Caco-2 (cell line): ENCODE measurements at regions not wholly inside any gene's neighbourhood (a gene's known extent, or its start where the extent isn't known, plus 50 kb on each side); places are given as distances from the start of the nearest gene placed in this dataset.

Source experiments
- BruUV-seq: library from RNA; stranded (reverse); fragments of 400-500 nt; replicated peaks from 2 replicates; lab custom pipeline; 2021; lab: Mats Ljungman, UMichigan
- CTCF ChIA-PET: fragments of 300-600 bp; sonication (Branson Sonifier 250); formaldehyde crosslinking; loops from one replicate; lab custom pipeline; 2022; ENCODE audit warnings: antibody characterized with exemption; lab: Charles Lee
- POLR2A ChIA-PET: fragments of 300-600 bp; sonication (Branson Sonifier 250); formaldehyde crosslinking; loops from one replicate; lab custom pipeline; 2022; ENCODE audit warnings: antibody characterized with exemption; lab: Charles Lee
- DNase-seq, 2 experiments: peaks; one replicate each; pipeline versions ENCODE4 v3.0.0 to v3.0.0-alpha.2; 2020 to 2022
- H3K27me3 ChIP-seq: replicated peaks from 2 replicates; pipeline ENCODE4 v1.6.0; 2011; ENCODE audit warnings: low read length; ENCODE audit not compliant: control insufficient read depth, insufficient read depth
- H3K36me3 ChIP-seq: 2 replicates; pipeline ENCODE4 v1.5.1; 2011; ENCODE audit warnings: low read length; ENCODE audit not compliant: control insufficient read depth, insufficient read depth
- H3K4me1 ChIP-seq: fragments of 250-450 bp; sonication (Bioruptor Pico); 2 replicates; pipeline ENCODE4 v1.5.1; 2020; ENCODE audit warnings: mild to moderate bottlenecking
- H3K4me3 ChIP-seq: 2 replicates; pipeline ENCODE4 v1.5.1; 2011; ENCODE audit warnings: low read depth, mild to moderate bottlenecking, control low read depth, low read length
- H3K9me3 ChIP-seq: fragments of 250-450 bp; sonication (Bioruptor Pico); 2 replicates; pipeline ENCODE4 v1.5.1; 2020; ENCODE audit warnings: mild to moderate bottlenecking, moderate library complexity
- H3K27ac Mint-ChIP-seq: one replicate; pipeline ENCODE4 v1.8.0; 2022; ENCODE audit warnings: mixed read lengths; ENCODE audit not compliant: unreplicated experiment
- H3K27me3 Mint-ChIP-seq: one replicate; pipeline ENCODE4 v1.8.0; 2022; ENCODE audit warnings: mixed read lengths; ENCODE audit not compliant: insufficient read depth, unreplicated experiment
- H3K36me3 Mint-ChIP-seq: one replicate; pipeline ENCODE4 v1.8.0; 2022; ENCODE audit warnings: mild to moderate bottlenecking, mixed read lengths; ENCODE audit not compliant: insufficient read depth, unreplicated experiment
- H3K4me1 Mint-ChIP-seq: one replicate; pipeline ENCODE4 v1.8.0; 2022; ENCODE audit warnings: low read depth, mixed read lengths; ENCODE audit not compliant: unreplicated experiment
- H3K4me3 Mint-ChIP-seq: one replicate; pipeline ENCODE4 v1.8.0; 2022; ENCODE audit warnings: mild to moderate bottlenecking, moderate library complexity, mixed read lengths; ENCODE audit not compliant: unreplicated experiment
- H3K9me3 Mint-ChIP-seq: one replicate; pipeline ENCODE4 v1.8.0; 2022; ENCODE audit warnings: mixed read lengths; ENCODE audit not compliant: unreplicated experiment
- CTCF ChIP-seq, 2 experiments: fragments of 200-600 bp in 1 of 2; IDR thresholded peaks; 1 replicate in 1 of 2; 2 replicates in 1 of 2; pipeline versions ENCODE4 v1.5.1 to v1.8.0; 2011 to 2022; ENCODE audit warnings: antibody characterized with exemption in 1 of 2, control low read depth in 1 of 2, inconsistent platforms in 1 of 2, low read depth in 1 of 2, low read length in 1 of 2, mild to moderate bottlenecking in 1 of 2, moderate library complexity in 1 of 2; ENCODE audit not compliant: insufficient read depth in 1 of 2, severe bottlenecking in 1 of 2, unreplicated experiment in 1 of 2
- intact Hi-C: fragments of 100-400 bp; cut with micrococcal nuclease; formaldehyde crosslinking; loops from one replicate; pipeline ENCODE4 v1.10.0; 2022; ENCODE audit not compliant: unreplicated experiment

- Mint-ChIP-seq H3K27ac (no peak overlapping the region), H3K36me3 (no peaks in the 10 kb centered on the region), H3K4me3 (no peak overlapping the region), H3K4me1 (no peaks in the 10 kb centered on the region), H3K27me3 (no peaks in the 10 kb centered on the region), H3K9me3 (no peaks in the 10 kb centered on the region)
- Histone ChIP-seq H3K36me3 (no peaks in the 10 kb centered on the region), H3K9me3 (no peaks in the 10 kb centered on the region), H3K4me1 (peaks cover 14% of the 10 kb centered on the region), H3K4me3 (no peak overlapping the region), H3K27me3 (no peaks in the 10 kb centered on the region)
- DNase-seq = no peak
- intact Hi-C loops = no loop called here
- no peak for TF ChIP-seq CTCF (IDR thresholded peaks at IDR 0.05; ENCODE audit: insufficient read depth in 1 of 2, low read depth in 1 of 2, low read length in 1 of 2, severe bottlenecking in 1 of 2, unreplicated experiment in 1 of 2)
- BruUV-seq = no TSS peak
- POLR2A ChIA-PET = no interaction called here
- CTCF ChIA-PET = no interaction called here
Measured at GRCh38 chr3:176969066-176969465, 228.2 kb downstream of the TBL1XR1 start.

DNA sequence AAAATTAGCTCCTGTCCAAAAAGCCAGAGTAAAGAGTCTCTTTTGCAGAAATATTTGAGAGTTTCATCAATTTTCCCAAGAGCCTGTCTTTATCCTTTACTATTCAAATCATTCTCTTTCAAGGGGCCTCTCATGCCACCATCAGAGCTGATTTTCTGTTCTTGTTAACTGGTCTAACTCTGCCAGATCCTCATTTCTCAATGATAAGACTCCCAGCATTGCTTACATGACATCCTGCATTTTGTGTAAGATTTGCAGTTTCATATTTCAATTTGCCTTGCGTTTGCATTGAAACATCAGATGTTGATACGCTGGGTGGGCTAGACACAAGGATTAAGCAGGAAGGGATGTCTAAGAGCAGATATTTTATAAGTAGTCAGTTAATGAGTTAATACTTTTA is 228.7 kb downstream of the TBL1XR1 start:
- H3K4me1 Mint-ChIP-seq = no peaks in the 10 kb centered on the region
- no peaks in the 10 kb centered on the region for H3K27me3 Mint-ChIP-seq
- DNase-seq = no peak

DNA sequence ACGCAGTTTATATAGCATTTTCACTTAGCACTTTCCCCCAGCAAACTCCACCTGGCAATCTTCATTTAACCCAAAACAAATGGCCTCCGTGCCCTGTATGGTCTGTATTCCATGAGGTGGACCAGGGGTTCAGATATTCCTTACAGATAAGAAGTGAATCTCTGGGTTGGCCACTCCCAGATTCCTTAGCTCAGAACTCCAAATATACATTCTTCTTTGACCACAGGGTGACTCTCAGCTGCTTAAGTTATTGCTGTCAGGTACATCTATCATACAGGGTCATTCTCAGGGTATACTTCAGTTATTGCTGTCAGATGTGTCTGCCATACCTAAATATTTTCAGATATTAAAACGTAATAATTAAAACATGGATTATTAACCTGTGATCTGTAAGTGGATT is 229.8 kb downstream of the TBL1XR1 start:
- H3K36me3 ChIP-seq = no peaks in the 10 kb centered on the region
- H3K4me3 Mint-ChIP-seq = no peak overlapping the region
- intact Hi-C loops = no loop called here
- peaks cover 14% of the 10 kb centered on the region for H3K4me1 ChIP-seq
- POLR2A ChIA-PET = no interaction called here
- H3K4me1 Mint-ChIP-seq = no peaks in the 10 kb centered on the region
- no peaks in the 10 kb centered on the region for H3K27me3 ChIP-seq
- H3K9me3 ChIP-seq = no peaks in the 10 kb centered on the region
- H3K27ac Mint-ChIP-seq = no peak overlapping the region
- no TSS peak for BruUV-seq
- H3K36me3 Mint-ChIP-seq = no peaks in the 10 kb centered on the region
- CTCF ChIA-PET = interaction anchor here (0.6 kb wide), 1 partner anchor 984 kb away, joined by 5 read pairs; no protein-coding TSS in a partner anchor
- no peaks in the 10 kb centered on the region for H3K9me3 Mint-ChIP-seq
- no peak for TF ChIP-seq CTCF (IDR thresholded peaks at IDR 0.05; ENCODE audit: insufficient read depth in 1 of 2, low read depth in 1 of 2, low read length in 1 of 2, severe bottlenecking in 1 of 2, unreplicated experiment in 1 of 2)
- DNase-seq = peak in 1 of 2 experiments; percentile 3
- H3K4me3 ChIP-seq = no peak overlapping the region
- H3K27me3 Mint-ChIP-seq = no peaks in the 10 kb centered on the region

More for the DNA sequence above, 228.7 kb downstream of the TBL1XR1 start:
- no peaks in the 10 kb centered on the region for H3K9me3 ChIP-seq
- no peaks in the 10 kb centered on the region for H3K36me3 ChIP-seq
- Mint-ChIP-seq H3K36me3 (no peaks in the 10 kb centered on the region), H3K27ac (no peak overlapping the region), H3K9me3 (no peaks in the 10 kb centered on the region), H3K4me3 (no peak overlapping the region)
- CTCF ChIA-PET = no interaction called here
- POLR2A ChIA-PET = no interaction called here
- peaks cover 14% of the 10 kb centered on the region for H3K4me1 ChIP-seq
- no TSS peak for BruUV-seq
- no peaks in the 10 kb centered on the region for H3K27me3 ChIP-seq
- H3K4me3 ChIP-seq = no peak overlapping the region
- no peak for TF ChIP-seq CTCF (IDR thresholded peaks at IDR 0.05; ENCODE audit: insufficient read depth in 1 of 2, low read depth in 1 of 2, low read length in 1 of 2, severe bottlenecking in 1 of 2, unreplicated experiment in 1 of 2)
- intact Hi-C loops = no loop called here
